WERI-Rb-1 (cell line): ENCODE measurements at regions not wholly inside any gene's neighbourhood (a gene's known extent, or its start where the extent isn't known, plus 50 kb on each side); places are given as distances from the start of the nearest gene placed in this dataset.

Experiments used
- DNase-seq: peaks from one replicate; pipeline ENCODE4 v3.0.0-alpha.2; 2020
- H3K27ac ChIP-seq: fragments of 250-450 bp; sonication (Bioruptor Pico); 2 replicates; pipeline ENCODE4 v1.5.1; 2020; ENCODE audit warnings: mild to moderate bottlenecking, moderate library complexity
- H3K27me3 ChIP-seq: fragments of 250-450 bp; sonication (Bioruptor Pico); 2 replicates; pipeline ENCODE4 v1.5.1; 2021; ENCODE audit warnings: mild to moderate bottlenecking, low read depth, moderate library complexity; ENCODE audit not compliant: insufficient read depth, severe bottlenecking
- H3K36me3 ChIP-seq: fragments of 250-450 bp; sonication (Bioruptor Pico); 2 replicates; pipeline ENCODE4 v1.5.1; 2020; ENCODE audit warnings: mild to moderate bottlenecking, moderate library complexity
- H3K4me3 ChIP-seq: 2 replicates; pipeline ENCODE4 v1.5.1; 2011; ENCODE audit warnings: low read depth, mild to moderate bottlenecking, control low read depth, low read length
- H3K9me3 ChIP-seq: fragments of 250-450 bp; sonication (Bioruptor Pico); 2 replicates; pipeline ENCODE4 v1.5.1; 2021; ENCODE audit warnings: mild to moderate bottlenecking, moderate library complexity; ENCODE audit not compliant: severe bottlenecking
- TF ChIP-seq, protein P1 (sequence below): IDR thresholded peaks from 2 replicates; pipeline ENCODE4 v1.5.1; 2011; ENCODE audit warnings: low read depth, mild to moderate bottlenecking, control low read depth, inconsistent platforms, low read length

DNA sequence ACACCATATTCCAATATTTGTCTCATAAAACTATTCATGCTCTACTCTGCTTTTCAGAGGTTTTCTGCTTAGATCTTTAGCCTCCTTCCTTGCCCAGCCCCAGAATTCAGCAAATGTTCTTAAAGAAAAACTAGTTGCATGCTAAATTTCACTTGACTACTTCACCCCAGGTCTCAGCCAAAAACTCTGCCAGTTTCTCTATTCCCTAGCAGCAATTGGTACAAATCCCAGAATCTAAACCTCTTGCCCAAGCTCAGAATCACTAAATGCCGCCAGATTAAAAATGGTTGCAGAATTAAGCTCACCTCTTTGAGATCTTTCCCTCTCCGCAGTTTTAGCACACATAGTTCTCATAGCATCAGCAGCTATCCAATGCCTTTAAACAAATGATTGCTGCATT, 331.2 kb upstream of the SMARCA2 start:
- no peak for DNase-seq
- H3K36me3 ChIP-seq = no peaks in the 10 kb centered on the region
- peaks cover 43% of the 10 kb centered on the region for H3K27me3 ChIP-seq
- no peak overlapping the region for H3K4me3 ChIP-seq
- no peaks in the 10 kb centered on the region for H3K9me3 ChIP-seq
- H3K27ac ChIP-seq = no peak overlapping the region
- TF ChIP-seq, protein P1, sequence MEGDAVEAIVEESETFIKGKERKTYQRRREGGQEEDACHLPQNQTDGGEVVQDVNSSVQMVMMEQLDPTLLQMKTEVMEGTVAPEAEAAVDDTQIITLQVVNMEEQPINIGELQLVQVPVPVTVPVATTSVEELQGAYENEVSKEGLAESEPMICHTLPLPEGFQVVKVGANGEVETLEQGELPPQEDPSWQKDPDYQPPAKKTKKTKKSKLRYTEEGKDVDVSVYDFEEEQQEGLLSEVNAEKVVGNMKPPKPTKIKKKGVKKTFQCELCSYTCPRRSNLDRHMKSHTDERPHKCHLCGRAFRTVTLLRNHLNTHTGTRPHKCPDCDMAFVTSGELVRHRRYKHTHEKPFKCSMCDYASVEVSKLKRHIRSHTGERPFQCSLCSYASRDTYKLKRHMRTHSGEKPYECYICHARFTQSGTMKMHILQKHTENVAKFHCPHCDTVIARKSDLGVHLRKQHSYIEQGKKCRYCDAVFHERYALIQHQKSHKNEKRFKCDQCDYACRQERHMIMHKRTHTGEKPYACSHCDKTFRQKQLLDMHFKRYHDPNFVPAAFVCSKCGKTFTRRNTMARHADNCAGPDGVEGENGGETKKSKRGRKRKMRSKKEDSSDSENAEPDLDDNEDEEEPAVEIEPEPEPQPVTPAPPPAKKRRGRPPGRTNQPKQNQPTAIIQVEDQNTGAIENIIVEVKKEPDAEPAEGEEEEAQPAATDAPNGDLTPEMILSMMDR = no peak

DNA sequence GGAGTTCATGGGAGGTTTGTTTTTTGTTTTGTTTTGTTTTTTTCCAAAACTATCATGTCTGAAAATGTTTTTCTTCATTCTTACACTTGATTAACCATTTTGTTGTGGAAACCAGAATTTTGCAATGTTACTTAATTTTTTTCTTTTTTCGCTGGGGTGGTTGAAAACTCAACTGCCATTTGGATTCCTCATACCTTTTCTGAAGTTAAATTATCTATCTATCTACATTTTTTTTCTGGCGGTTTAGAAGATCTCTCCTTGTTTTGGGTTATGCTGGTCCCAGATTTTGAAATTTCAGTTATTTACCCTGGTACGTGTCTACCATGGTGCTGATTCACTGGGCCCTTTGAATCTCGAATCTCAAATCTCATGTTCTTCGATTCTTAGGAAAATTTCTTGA, 316.2 kb upstream of the SMARCA2 start:
- TF ChIP-seq, protein P1 = no peak
- DNase-seq = no peak
- Histone ChIP-seq H3K27me3 (peaks cover 43% of the 10 kb centered on the region), H3K4me3 (no peak overlapping the region), H3K36me3 (no peaks in the 10 kb centered on the region), H3K27ac (no peak overlapping the region), H3K9me3 (no peaks in the 10 kb centered on the region)

DNA sequence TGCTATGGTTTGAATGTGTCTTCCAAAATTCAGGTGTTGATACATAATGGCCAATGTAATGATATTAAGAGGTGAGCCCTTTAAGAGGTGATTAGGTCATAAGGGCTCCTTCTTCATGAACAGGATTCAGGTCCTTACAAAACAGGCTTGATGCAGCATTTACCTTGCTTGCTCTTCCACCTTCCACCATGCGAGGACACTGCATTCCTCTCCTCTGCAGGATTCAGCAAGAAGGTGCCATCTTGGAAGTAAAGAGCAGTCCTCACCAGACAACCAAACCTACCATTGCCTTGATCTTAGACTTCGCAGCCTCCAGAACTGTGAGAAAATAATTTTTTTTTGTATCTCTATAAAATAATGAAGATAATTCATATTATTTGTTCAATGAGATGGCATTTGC, 314.0 kb upstream of the SMARCA2 start:
- Histone ChIP-seq H3K36me3 (no peaks in the 10 kb centered on the region), H3K27ac (no peak overlapping the region), H3K4me3 (no peak overlapping the region), H3K9me3 (no peaks in the 10 kb centered on the region), H3K27me3 (peaks cover 43% of the 10 kb centered on the region)
- DNase-seq = no peak
- TF ChIP-seq, protein P1 = peak; percentile 25

DNA sequence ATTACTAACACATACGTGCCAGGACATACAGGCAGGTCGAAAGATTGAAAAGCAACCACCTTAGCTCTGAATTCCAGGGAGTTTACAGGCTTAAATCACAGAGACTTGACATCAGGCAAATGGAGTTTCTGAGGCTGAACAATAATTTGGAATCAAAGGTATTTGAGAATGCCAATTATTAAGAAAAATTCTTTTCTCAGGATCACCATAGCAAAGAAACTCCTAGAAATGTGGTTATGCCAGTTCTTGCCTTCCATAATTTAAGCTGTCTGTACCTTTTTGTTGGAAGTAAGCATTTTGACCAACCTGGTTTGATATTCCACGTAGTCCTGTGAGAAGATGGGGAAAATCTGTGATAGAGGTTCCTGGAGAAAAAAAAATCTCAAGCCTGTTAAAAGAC, 312.4 kb upstream of the SMARCA2 start:
- Histone ChIP-seq H3K36me3 (no peaks in the 10 kb centered on the region), H3K27ac (no peak overlapping the region), H3K9me3 (no peaks in the 10 kb centered on the region), H3K4me3 (no peak overlapping the region), H3K27me3 (peaks cover 34% of the 10 kb centered on the region)
- TF ChIP-seq, protein P1 = no peak
- DNase-seq = no peak

DNA sequence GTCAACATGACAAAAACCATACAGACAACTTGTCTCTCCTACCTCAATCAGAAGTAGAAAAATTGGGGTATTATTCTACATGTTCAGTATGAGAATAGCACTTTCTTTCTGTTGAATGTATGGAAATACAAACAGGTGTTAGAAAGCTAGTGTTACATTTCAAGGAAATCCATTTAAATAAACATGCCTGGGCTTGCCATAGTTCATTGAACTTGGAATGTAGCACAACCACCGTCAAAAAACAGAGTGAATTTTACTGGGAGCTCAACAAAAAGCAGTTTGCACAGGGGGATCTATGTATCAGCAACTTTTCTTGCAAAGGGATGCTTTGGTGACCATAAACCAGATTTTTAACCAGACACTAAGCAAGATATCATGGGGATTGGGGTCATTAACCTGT, 307.9 kb upstream of the SMARCA2 start:
- no peak overlapping the region for H3K27ac ChIP-seq
- no peaks in the 10 kb centered on the region for H3K36me3 ChIP-seq
- H3K9me3 ChIP-seq = no peaks in the 10 kb centered on the region
- DNase-seq = no peak
- no peak overlapping the region for H3K4me3 ChIP-seq
- TF ChIP-seq, protein P1 = no peak
- peaks cover 13% of the 10 kb centered on the region for H3K27me3 ChIP-seq

DNA sequence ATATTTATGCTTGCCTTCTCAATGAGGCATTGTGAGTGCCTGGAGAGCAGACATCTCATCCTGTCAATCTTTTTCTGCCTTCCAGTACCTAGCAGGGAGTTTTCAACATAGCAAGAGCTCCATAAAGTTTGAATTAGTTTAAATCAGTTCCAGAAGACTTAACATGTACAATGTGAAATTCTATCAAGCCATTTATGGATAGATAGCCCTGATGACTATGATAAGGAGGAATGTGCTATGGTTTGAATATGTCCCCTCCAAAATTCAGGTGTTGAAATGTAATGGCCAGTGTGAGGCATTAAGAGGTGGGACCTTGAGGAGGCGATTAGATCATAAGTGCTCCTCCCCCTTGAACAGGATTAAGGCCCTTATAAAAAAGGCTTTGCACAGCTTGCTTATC, 306.9 kb upstream of the SMARCA2 start:
- peaks cover 14% of the 10 kb centered on the region for H3K27me3 ChIP-seq
- no peak overlapping the region for H3K4me3 ChIP-seq
- TF ChIP-seq, protein P1 = no peak
- no peaks in the 10 kb centered on the region for H3K9me3 ChIP-seq
- DNase-seq = no peak
- H3K36me3 ChIP-seq = no peaks in the 10 kb centered on the region
- H3K27ac ChIP-seq = no peak overlapping the region
